ENCODE measurements at regions not wholly inside any gene's neighbourhood (a gene's known extent, or its start where the extent isn't known, plus 50 kb on each side); places are given as distances from the start of the nearest gene placed in this dataset.
"Not testable (repeated sequence)": the region's sequence is repeated elsewhere in the genome, so short reads cannot be mapped to it uniquely, and the experiment has no call there.

DNA sequence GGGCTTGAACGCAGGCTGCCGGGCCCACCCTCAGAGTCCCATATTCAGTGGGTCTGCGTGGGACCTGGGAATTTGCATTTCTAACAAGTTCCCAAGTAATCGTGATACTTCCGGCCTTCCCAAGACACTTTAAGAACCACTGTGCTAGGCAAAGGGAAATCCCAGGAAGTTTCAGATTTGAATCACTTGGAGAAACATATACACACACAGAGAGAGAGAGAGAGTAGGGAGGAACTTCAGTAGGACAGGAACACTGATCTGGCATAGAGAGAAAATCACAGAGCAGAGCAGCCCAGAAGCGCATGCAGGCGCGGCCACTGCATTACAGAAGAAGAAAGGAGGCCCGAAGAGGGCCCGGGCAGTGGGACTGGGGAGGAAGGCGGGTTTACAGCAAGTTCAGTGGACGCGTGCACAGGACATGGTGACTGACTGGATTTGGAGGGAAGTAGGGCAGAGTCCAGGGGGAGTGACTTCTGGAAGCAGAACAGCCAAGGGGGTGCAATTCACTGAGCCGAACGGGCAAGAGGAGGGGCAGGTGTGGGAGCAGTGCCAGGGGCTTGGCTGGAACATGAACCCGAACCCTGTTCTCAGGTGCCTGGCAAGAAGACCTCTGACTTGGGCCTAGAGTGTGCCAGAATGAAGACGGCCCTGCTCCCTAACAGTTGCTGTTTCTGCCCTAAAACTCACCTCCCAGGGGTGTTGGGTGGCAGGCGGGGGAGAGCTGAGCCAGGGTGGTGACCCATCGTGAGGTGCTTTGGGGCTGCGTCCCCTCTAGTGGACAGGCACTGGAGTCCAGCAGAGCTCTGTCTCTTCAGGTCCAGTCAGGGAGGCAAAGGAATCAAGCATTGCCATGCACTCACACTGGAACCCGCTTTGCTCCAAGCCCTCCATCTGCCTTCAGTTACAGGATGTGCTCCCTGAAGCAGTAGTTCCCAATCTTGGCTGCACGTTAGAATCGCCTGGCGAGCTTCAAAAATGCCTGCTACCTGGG is 101.3 kb upstream of the HES1 start:
- no peak overlapping the region for H3K27ac ChIP-seq (ENCODE audit: low read depth, low read length, severe bottlenecking)

DNA sequence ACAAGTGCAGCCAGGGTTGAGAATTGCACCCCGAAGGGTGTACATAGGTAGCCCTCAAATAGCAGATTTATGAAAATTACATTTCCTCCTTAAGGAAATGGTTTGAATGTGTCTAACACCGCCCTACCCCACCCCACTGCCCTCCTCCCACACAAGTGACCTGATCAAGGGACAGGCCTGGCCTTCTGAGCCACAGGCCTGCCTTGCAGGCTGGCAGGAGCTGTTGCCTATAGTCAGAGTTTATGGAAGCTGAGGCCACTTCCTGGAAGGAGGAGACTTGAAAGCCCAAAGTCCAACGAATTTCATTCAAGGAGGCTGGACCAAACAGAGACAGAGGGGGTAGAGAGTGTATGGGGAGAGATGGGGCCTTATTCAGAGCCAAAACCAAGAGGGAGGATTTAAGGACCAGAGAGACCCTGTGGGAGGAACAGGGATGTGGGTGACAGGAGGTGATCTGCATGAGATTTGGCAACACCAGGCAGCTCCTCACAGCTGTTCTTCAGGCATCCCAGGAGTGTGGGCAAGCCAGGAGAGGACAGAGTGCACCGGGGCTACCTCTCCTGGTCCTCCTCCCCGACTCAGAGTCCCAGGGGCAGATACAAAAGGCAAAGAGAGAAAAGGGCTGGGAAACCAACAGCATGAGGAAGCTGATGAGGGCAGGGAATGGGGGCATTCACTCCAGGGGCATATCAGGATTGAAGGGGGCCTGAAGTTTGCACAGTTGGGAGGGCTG is 100.4 kb upstream of the HES1 start:
- Histone ChIP-seq H3K36me3 (ENCODE audit: control insufficient read depth, insufficient read depth, low read length) (no peaks in the 10 kb centered on the region), H3K9me3 (ENCODE audit: control insufficient read depth, low read length) (no peaks in the 10 kb centered on the region), H3K4me1 (ENCODE audit: control insufficient read depth, insufficient read depth, low read length, poor library complexity, severe bottlenecking) (peaks cover 28% of the 10 kb centered on the region), H3K27ac (ENCODE audit: low read depth, low read length, severe bottlenecking) (no peak overlapping the region), H3K4me3 (ENCODE audit: extremely low read depth, insufficient read depth, low read length, poor library complexity, severe bottlenecking) (no peak overlapping the region)
- 75 to 83% methylated on average over 3 to 4 of the region's 5 CpGs for WGBS, 2 experiments (ENCODE audit: insufficient coverage in 2 of 2)

More for the DNA sequence above, 101.3 kb upstream of the HES1 start:
- Histone ChIP-seq H3K4me1 (ENCODE audit: control insufficient read depth, insufficient read depth, low read length, poor library complexity, severe bottlenecking) (peaks cover 28% of the 10 kb centered on the region), H3K36me3 (ENCODE audit: control insufficient read depth, insufficient read depth, low read length) (no peaks in the 10 kb centered on the region), H3K4me3 (ENCODE audit: extremely low read depth, insufficient read depth, low read length, poor library complexity, severe bottlenecking) (no peak overlapping the region), H3K9me3 (ENCODE audit: control insufficient read depth, low read length) (no peaks in the 10 kb centered on the region)
- 91 to 95% methylated on average over 21 to 23 of the region's 24 CpGs for WGBS, 2 experiments (ENCODE audit: insufficient coverage in 2 of 2)

DNA sequence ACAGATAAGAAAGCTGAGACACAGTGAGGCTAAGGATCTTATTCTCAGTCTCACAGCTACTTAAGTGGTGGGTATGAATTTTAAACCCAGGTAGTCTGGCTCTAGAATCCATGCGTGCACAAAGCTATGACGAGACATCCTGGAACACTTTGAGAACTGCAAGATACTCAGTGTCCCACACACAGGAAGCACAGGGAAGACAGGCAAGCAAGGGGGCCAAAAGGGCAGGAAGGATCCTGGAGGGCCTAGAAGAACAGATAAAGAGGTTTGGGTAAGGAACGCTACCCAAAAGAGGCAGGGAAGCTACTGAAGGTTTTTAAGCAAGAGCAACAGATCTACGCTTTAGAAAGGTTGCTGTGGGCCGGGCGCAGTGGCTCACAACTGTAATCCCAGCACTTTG is 99.1 kb upstream of the HES1 start:
- Histone ChIP-seq H3K36me3 (ENCODE audit: control insufficient read depth, insufficient read depth, low read length) (no peaks in the 10 kb centered on the region), H3K4me1 (ENCODE audit: control insufficient read depth, insufficient read depth, low read length, poor library complexity, severe bottlenecking) (peaks cover 26% of the 10 kb centered on the region), H3K27ac (ENCODE audit: low read depth, low read length, severe bottlenecking) (no peak overlapping the region), H3K9me3 (ENCODE audit: control insufficient read depth, low read length) (no peaks in the 10 kb centered on the region), H3K4me3 (ENCODE audit: extremely low read depth, insufficient read depth, low read length, poor library complexity, severe bottlenecking) (no peak overlapping the region)
- 80 to 93% methylated on average over 4 to 6 of the region's 6 CpGs for WGBS, 2 experiments (ENCODE audit: insufficient coverage in 2 of 2)

DNA sequence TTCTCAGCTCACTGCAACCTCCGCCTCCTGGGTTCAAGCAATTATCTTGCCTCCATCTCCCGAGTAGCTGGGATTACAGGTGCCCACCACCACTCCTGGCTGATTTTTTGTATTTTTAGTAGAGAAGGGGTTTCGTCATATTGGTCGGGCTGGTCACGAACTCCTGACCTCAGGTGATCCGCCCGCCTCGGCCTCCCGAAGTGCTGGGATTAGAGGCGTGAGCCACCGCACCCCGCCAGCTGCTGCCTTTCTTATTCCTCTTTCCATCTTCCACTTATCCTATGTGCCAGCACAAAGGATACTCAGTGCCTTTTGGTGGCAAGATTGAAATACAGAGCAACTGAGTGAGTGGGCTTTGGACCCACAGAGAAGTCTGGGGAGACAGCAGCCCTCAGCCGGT is 97.6 kb upstream of the HES1 start:
- not testable (repeated sequence) for H3K36me3 ChIP-seq (ENCODE audit: control insufficient read depth, insufficient read depth, low read length); H3K4me3 ChIP-seq (ENCODE audit: extremely low read depth, insufficient read depth, low read length, poor library complexity, severe bottlenecking); H3K9me3 ChIP-seq (ENCODE audit: control insufficient read depth, low read length); H3K27ac ChIP-seq (ENCODE audit: low read depth, low read length, severe bottlenecking)
- 93 to 95% methylated on average over 6 to 11 of the region's 13 CpGs for WGBS, 2 experiments (ENCODE audit: insufficient coverage in 2 of 2)
- peaks cover 16% of the 10 kb centered on the region for H3K4me1 ChIP-seq (ENCODE audit: control insufficient read depth, insufficient read depth, low read length, poor library complexity, severe bottlenecking)

DNA sequence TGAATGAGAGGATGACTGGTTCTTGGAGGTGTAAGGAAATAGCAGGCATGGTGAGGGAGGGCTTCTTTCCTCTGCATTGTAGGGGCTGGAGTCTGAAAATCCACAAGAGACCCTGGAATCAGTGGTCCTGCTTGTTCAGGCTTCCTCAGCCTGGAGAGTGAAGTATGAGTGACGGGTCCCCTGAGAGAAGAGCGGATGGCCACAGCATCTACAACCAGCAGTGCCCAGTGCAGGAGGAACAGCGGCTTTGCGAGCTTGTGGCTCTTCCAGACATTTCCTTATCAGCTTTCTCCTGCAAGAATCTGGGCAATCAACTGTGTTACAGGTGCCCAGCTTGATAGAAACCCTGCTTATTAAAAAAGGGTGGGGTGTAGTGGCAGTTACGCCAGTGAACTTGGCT is 97.0 kb upstream of the HES1 start:
- H3K9me3 ChIP-seq (ENCODE audit: control insufficient read depth, low read length): no peaks in the 10 kb centered on the region
- H3K4me3 ChIP-seq (ENCODE audit: extremely low read depth, insufficient read depth, low read length, poor library complexity, severe bottlenecking): no peak overlapping the region
- H3K4me1 ChIP-seq (ENCODE audit: control insufficient read depth, insufficient read depth, low read length, poor library complexity, severe bottlenecking): peaks cover 15% of the 10 kb centered on the region
- H3K27ac ChIP-seq (ENCODE audit: low read depth, low read length, severe bottlenecking): no peak overlapping the region
- 95 to 100% methylated on average over 4 to 5 of the region's 5 CpGs for WGBS, 2 experiments (ENCODE audit: insufficient coverage in 2 of 2)
- no peaks in the 10 kb centered on the region for H3K36me3 ChIP-seq (ENCODE audit: control insufficient read depth, insufficient read depth, low read length)

DNA sequence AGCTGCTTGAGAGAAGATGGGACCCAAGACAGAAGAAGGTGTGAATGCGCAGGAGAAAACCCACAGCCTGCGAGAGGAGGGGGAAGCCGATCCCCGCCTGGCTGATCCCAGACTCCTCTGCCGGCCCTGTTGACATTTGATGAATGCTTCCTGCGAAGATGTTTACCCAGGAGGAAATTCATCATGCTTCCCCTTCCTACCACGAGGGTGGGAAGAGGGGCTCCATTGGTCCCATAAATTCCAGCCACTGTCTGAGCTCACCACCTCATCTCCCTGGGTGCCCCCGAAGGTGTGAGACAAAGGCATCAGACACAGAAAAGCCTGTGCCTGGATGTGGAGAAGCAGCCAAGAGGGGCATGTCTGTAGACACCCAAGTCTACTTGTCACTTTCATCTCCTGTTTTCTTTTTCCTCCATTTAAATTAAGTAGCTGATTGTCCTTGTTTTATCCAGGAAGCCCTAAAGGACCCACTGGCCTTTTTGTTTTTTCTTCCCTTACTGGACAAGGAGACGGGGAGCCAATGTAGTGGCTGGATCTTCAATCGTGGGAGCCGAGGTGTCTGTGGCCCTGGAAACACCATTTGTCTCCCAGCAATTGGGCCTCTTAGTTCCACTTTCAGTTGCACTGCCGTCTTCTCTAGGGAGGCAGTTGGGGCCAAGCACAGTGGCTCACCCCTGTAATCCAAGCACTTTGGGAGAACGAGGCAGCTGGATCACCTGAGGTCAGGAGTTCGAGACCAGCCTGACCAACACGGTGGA is 95.3 kb upstream of the HES1 start:
- no peaks in the 10 kb centered on the region for H3K9me3 ChIP-seq (ENCODE audit: control insufficient read depth, low read length)
- WGBS, 2 experiments (ENCODE audit: insufficient coverage in 2 of 2): 74 to 81% methylated on average over 10 to 11 of the region's 15 CpGs
- H3K36me3 ChIP-seq (ENCODE audit: control insufficient read depth, insufficient read depth, low read length): no peaks in the 10 kb centered on the region
- peaks cover 9% of the 10 kb centered on the region for H3K4me1 ChIP-seq (ENCODE audit: control insufficient read depth, insufficient read depth, low read length, poor library complexity, severe bottlenecking)
- H3K4me3 ChIP-seq (ENCODE audit: extremely low read depth, insufficient read depth, low read length, poor library complexity, severe bottlenecking): no peak overlapping the region
- H3K27ac ChIP-seq (ENCODE audit: low read depth, low read length, severe bottlenecking): peak overlapping the region; percentile 43

DNA sequence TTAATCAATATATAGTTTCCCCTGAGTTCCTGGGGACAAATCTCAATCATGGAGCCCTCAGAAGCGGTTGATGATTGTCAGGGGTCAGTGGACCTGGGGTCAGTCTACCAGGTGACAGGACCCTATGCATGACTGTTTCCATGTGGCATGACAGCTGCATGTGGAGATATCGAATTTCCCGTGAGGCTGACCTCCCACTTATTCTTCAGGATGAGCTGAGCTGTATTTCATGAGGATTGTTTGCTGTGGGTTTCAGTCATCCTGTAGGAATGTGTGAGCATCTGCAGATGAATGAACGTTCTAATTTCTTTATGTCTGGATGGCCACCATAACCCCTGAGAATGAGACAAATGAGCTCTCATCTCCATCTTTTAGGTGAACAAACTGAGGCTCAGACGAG is 93.0 kb upstream of the HES1 start:
- no peak overlapping the region for H3K4me3 ChIP-seq (ENCODE audit: extremely low read depth, insufficient read depth, low read length, poor library complexity, severe bottlenecking)
- WGBS, 2 experiments (ENCODE audit: insufficient coverage in 2 of 2): 74 to 92% methylated on average over 3 of the region's 5 CpGs
- peaks cover 9% of the 10 kb centered on the region for H3K4me1 ChIP-seq (ENCODE audit: control insufficient read depth, insufficient read depth, low read length, poor library complexity, severe bottlenecking)
- peak overlapping the region; percentile 8 for H3K27ac ChIP-seq (ENCODE audit: low read depth, low read length, severe bottlenecking)
- no peaks in the 10 kb centered on the region for H3K36me3 ChIP-seq (ENCODE audit: control insufficient read depth, insufficient read depth, low read length)
- H3K9me3 ChIP-seq (ENCODE audit: control insufficient read depth, low read length): no peaks in the 10 kb centered on the region

DNA sequence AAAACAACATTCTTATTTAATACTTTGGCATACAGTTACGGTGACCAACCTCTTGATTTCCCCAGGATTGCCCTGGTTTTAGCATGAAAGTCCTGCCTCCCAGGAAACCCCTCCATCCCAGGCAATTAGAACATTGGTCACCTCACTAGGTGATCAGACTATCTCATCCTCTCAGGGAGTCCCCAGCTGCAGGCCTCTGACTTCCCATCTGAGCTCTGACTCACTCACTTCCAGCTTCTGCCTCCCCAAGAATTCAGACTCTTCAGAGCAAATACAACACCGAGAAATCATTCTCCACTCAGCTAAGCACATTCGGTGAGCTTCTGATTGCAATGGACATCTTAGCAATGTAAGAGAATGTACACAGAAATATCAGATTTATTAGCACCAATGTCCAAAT is 92.4 kb upstream of the HES1 start:
- Histone ChIP-seq H3K27ac (ENCODE audit: low read depth, low read length, severe bottlenecking) (peak overlapping the region; percentile 8), H3K36me3 (ENCODE audit: control insufficient read depth, insufficient read depth, low read length) (no peaks in the 10 kb centered on the region), H3K4me3 (ENCODE audit: extremely low read depth, insufficient read depth, low read length, poor library complexity, severe bottlenecking) (no peak overlapping the region), H3K9me3 (ENCODE audit: control insufficient read depth, low read length) (no peaks in the 10 kb centered on the region), H3K4me1 (ENCODE audit: control insufficient read depth, insufficient read depth, low read length, poor library complexity, severe bottlenecking) (peaks cover 9% of the 10 kb centered on the region)
- 100% methylated on average over 1 of the region's 3 CpGs for WGBS, 2 experiments (ENCODE audit: insufficient coverage in 2 of 2)

DNA sequence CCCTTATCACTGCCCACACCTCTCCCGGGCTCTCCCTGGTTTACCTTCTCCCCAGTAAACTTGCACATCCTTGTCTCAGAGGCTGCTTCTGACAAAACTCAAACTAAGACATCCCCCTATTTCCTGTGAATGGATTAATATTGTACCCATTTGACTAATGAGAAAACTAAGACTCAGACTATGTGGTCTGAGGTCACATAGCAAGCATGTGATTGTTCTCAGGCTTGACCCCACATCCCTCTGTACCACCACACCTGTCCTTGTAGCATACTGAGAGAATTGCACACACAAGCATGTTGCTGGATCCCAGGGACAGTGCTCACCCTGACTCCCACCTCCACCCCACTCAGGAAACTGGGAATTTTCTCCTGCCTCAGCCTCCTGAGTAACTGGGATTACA is 90.7 kb upstream of the HES1 start:
- H3K9me3 ChIP-seq (ENCODE audit: control insufficient read depth, low read length): peaks cover 3% of the 10 kb centered on the region
- WGBS, 2 experiments (ENCODE audit: insufficient coverage in 2 of 2): 83 to 100% methylated on average over 1 of the region's 1 CpG
- H3K4me3 ChIP-seq (ENCODE audit: extremely low read depth, insufficient read depth, low read length, poor library complexity, severe bottlenecking): no peak overlapping the region
- peaks cover 9% of the 10 kb centered on the region for H3K4me1 ChIP-seq (ENCODE audit: control insufficient read depth, insufficient read depth, low read length, poor library complexity, severe bottlenecking)
- H3K36me3 ChIP-seq (ENCODE audit: control insufficient read depth, insufficient read depth, low read length): no peaks in the 10 kb centered on the region
- H3K27ac ChIP-seq (ENCODE audit: low read depth, low read length, severe bottlenecking): no peak overlapping the region

DNA sequence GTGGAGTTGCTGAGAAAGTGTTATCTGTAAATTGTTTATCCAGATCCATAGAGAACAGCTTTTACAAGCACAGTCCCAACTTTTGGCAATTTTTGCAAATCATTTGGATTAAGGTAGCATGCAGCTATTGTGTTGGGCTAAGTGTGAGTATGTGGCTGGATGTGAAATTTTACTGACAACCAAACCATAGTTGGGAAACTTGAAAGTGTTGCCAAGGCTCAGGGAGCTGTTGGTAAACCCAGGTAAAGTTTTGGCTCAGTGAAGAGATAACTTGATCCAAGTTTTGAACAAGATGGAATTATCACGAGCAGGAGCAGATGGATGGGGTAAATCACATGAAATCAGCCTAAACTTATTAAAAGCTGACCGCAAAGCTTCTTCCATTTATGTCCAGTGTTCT is 90.0 kb upstream of the HES1 start:
- H3K9me3 ChIP-seq (ENCODE audit: control insufficient read depth, low read length): peaks cover 9% of the 10 kb centered on the region
- no peaks in the 10 kb centered on the region for H3K36me3 ChIP-seq (ENCODE audit: control insufficient read depth, insufficient read depth, low read length)
- H3K4me3 ChIP-seq (ENCODE audit: extremely low read depth, insufficient read depth, low read length, poor library complexity, severe bottlenecking): no peak overlapping the region
- no peak overlapping the region for H3K27ac ChIP-seq (ENCODE audit: low read depth, low read length, severe bottlenecking)
- H3K4me1 ChIP-seq (ENCODE audit: control insufficient read depth, insufficient read depth, low read length, poor library complexity, severe bottlenecking): peaks cover 9% of the 10 kb centered on the region
- 86% methylated on average over 2 of the region's 2 CpGs; no CpG with 5 or more reads in 1 of the 2 experiments for WGBS, 2 experiments (ENCODE audit: insufficient coverage in 2 of 2)

All from mesodermal cell (in vitro differentiated cells).